ENCODE measurements at regions not wholly inside any gene's neighbourhood (a gene's known extent, or its start where the extent isn't known, plus 50 kb on each side); places are given as distances from the start of the nearest gene placed in this dataset.

DNA sequence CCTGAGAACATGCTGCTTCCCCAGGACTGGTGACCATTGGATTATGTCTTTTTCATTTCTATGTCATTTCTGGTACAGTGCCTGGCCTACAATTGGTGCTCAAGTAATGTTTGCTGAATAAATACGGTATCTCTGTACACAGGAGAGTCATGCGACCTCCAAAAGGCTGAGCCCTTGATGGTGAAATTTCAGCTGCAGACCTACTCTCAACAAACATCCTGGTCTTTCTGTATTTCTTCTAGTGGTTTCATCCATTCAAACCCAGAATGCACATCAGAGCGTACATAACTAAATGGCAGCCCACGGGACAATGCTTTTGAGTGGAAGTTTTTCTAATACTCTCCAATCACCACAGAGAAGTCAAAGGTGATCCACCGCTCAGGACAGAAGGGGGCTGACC, 62.6 kb upstream of the RPS23 start:
- no peak for TF ChIP-seq POLR2AphosphoS5 (IDR thresholded peaks at IDR 0.05)
- TF ChIP-seq, protein P1, sequence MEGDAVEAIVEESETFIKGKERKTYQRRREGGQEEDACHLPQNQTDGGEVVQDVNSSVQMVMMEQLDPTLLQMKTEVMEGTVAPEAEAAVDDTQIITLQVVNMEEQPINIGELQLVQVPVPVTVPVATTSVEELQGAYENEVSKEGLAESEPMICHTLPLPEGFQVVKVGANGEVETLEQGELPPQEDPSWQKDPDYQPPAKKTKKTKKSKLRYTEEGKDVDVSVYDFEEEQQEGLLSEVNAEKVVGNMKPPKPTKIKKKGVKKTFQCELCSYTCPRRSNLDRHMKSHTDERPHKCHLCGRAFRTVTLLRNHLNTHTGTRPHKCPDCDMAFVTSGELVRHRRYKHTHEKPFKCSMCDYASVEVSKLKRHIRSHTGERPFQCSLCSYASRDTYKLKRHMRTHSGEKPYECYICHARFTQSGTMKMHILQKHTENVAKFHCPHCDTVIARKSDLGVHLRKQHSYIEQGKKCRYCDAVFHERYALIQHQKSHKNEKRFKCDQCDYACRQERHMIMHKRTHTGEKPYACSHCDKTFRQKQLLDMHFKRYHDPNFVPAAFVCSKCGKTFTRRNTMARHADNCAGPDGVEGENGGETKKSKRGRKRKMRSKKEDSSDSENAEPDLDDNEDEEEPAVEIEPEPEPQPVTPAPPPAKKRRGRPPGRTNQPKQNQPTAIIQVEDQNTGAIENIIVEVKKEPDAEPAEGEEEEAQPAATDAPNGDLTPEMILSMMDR (IDR thresholded peaks at IDR 0.05), result no peak
